ENCODE measurements at regions not wholly inside any gene's neighbourhood (a gene's known extent, or its start where the extent isn't known, plus 50 kb on each side); places are given as distances from the start of the nearest gene placed in this dataset.

GRCh38 chr4:156636381-156636780 lies 335.2 kb downstream of the PDGFC start:
- POLR2A ChIA-PET: no interaction called here
- CTCF ChIA-PET: no interaction called here
- Histone ChIP-seq H3K4me3 (replicated peaks in 1 of 3; ENCODE audit: insufficient read depth in 1 of 3, low read depth in 1 of 3, low read length in 3 of 3) (no peak overlapping the region), H4K20me1 (replicated peaks; ENCODE audit: control insufficient read depth, extremely low read depth, insufficient read depth, low read length) (no peaks in the 10 kb centered on the region), H3K27ac (ENCODE audit: insufficient read depth, low read depth, low read length) (no peak overlapping the region), H3K79me2 (ENCODE audit: control insufficient read depth, insufficient read depth, low read length) (no peaks in the 10 kb centered on the region), H3K36me3 (ENCODE audit: control insufficient read depth in 2 of 2, extremely low read depth in 1 of 2, insufficient read depth in 2 of 2, low read length in 2 of 2) (no peaks in the 10 kb centered on the region), H3K4me1 (ENCODE audit: control insufficient read depth, extremely low read depth, insufficient read depth, low read length) (no peaks in the 10 kb centered on the region), H3K9me3 (replicated peaks; ENCODE audit: control insufficient read depth, insufficient read depth, low read length) (no peaks in the 10 kb centered on the region), H3K9ac (replicated peaks; ENCODE audit: extremely low read depth, insufficient read depth, low read length) (no peak overlapping the region), H3K9me1 (replicated peaks; ENCODE audit: control insufficient read depth, extremely low read depth, insufficient read depth, low read length) (no peaks in the 10 kb centered on the region), H3K4me2 (ENCODE audit: insufficient read depth, low read length) (no peak overlapping the region), H2AFZ (ENCODE audit: low read depth, low read length) (no peak overlapping the region), H3K27me3 (ENCODE audit: control insufficient read depth in 2 of 2, insufficient read depth in 2 of 2, low read length in 2 of 2) (no peaks in the 10 kb centered on the region)
- TF ChIP-seq EZH2 (IDR thresholded peaks at IDR 0.05; ENCODE audit: borderline replicate concordance, low read depth, low read length, severe bottlenecking): no peak
- no peak for TF ChIP-seq POLR2AphosphoS5 (IDR thresholded peaks at IDR 0.05; ENCODE audit: insufficient read depth, low read depth, low read length)
- TF ChIP-seq FOS (IDR thresholded peaks at IDR 0.05; ENCODE audit: borderline replicate concordance, insufficient read depth, low read length): no peak
- no peak for TF ChIP-seq JUN (IDR thresholded peaks at IDR 0.05; ENCODE audit: borderline replicate concordance, insufficient read depth, insufficient read length, low read depth)
- no peak for TF ChIP-seq GATA2 (IDR thresholded peaks at IDR 0.05; ENCODE audit: insufficient read depth, insufficient read length, low read depth, low read length)
- no peak for TF ChIP-seq MAX (IDR thresholded peaks at IDR 0.05; ENCODE audit: insufficient read depth, insufficient read length)
- no peak for TF ChIP-seq CTCF (IDR thresholded peaks at IDR 0.05; ENCODE audit: extremely low read depth in 1 of 2, insufficient read depth in 1 of 2, low read depth in 1 of 2, low read length in 2 of 2)
- no peak for TF ChIP-seq MYC (IDR thresholded peaks at IDR 0.05; ENCODE audit: low read depth, low read length)
- TF ChIP-seq POLR2A (IDR thresholded peaks at IDR 0.05; ENCODE audit: low read depth, low read length): no peak
- dilution Hi-C loops (cut with MboI; ENCODE audit: extremely low pct_ligation_motif_present, low sequenced_read_pairs) (no loop called here), intact Hi-C loops (cut with micrococcal nuclease) (no loop called here)
- FAIRE-seq (no peak), DNase-seq (ENCODE audit: low read depth, low spot score) (no peak)
- BruUV-seq (replicated peaks): no TSS peak

All from endothelial cell of umbilical vein (primary cell).